ENCODE measurements at regions not wholly inside any gene's neighbourhood (a gene's known extent, or its start where the extent isn't known, plus 50 kb on each side); places are given as distances from the start of the nearest gene placed in this dataset.

DNA sequence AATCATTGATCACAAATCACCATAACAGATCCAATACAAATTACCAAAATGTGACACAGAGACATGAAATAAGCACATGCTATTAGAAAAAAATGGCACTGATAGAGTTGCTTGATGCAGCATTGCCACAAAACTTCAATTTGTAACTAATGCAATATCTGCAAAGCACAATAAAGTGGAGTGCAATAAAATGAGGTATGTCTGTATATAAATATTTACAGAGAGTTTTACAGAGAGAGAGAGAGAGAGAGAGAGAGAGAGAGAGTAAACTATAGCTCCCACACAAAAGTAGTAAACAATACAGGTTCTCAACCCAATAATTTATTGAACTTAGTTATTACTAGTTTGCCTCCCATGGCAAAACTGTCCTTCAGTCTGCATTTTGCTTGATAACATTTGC lies 1807.0 kb downstream of the SUCLG1 start:
- Histone ChIP-seq H3K4me1 (no peaks in the 10 kb centered on the region), H3K27me3 (no peaks in the 10 kb centered on the region), H3K4me3 (ENCODE audit: low read depth, low read length) (no peak overlapping the region), H3K9me3 (no peaks in the 10 kb centered on the region), H3K36me3 (no peaks in the 10 kb centered on the region)
- TF ChIP-seq, protein P1, sequence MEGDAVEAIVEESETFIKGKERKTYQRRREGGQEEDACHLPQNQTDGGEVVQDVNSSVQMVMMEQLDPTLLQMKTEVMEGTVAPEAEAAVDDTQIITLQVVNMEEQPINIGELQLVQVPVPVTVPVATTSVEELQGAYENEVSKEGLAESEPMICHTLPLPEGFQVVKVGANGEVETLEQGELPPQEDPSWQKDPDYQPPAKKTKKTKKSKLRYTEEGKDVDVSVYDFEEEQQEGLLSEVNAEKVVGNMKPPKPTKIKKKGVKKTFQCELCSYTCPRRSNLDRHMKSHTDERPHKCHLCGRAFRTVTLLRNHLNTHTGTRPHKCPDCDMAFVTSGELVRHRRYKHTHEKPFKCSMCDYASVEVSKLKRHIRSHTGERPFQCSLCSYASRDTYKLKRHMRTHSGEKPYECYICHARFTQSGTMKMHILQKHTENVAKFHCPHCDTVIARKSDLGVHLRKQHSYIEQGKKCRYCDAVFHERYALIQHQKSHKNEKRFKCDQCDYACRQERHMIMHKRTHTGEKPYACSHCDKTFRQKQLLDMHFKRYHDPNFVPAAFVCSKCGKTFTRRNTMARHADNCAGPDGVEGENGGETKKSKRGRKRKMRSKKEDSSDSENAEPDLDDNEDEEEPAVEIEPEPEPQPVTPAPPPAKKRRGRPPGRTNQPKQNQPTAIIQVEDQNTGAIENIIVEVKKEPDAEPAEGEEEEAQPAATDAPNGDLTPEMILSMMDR (IDR thresholded peaks at IDR 0.05; ENCODE audit: low read depth, low read length) = no peak
- DNase-seq = no peak

DNA sequence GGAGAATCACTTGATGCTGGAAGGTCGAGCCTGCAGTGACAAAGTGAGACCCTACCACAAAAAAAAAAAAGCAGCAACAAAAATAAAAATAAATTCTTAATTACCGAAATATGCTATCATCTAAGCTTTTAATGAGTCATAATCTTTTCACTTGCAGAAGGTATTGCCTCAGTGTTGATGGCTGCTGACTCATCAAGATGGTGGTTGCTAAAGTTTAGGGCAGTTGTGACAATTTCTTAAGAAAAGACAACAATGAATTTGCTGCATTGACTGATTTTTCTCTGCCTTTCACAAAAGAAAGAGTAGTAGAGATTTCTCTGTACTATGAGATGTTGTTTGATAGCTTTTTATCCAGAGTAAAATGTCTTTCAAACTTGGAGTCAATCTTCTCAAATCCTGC lies 1809.0 kb downstream of the SUCLG1 start:
- H3K4me1 ChIP-seq = no peaks in the 10 kb centered on the region
- no peaks in the 10 kb centered on the region for H3K27me3 ChIP-seq
- H3K4me3 ChIP-seq (ENCODE audit: low read depth, low read length) = no peak overlapping the region
- TF ChIP-seq, protein P1 (IDR thresholded peaks at IDR 0.05; ENCODE audit: low read depth, low read length) = no peak
- no peaks in the 10 kb centered on the region for H3K9me3 ChIP-seq
- DNase-seq = no peak
- no peaks in the 10 kb centered on the region for H3K36me3 ChIP-seq

DNA sequence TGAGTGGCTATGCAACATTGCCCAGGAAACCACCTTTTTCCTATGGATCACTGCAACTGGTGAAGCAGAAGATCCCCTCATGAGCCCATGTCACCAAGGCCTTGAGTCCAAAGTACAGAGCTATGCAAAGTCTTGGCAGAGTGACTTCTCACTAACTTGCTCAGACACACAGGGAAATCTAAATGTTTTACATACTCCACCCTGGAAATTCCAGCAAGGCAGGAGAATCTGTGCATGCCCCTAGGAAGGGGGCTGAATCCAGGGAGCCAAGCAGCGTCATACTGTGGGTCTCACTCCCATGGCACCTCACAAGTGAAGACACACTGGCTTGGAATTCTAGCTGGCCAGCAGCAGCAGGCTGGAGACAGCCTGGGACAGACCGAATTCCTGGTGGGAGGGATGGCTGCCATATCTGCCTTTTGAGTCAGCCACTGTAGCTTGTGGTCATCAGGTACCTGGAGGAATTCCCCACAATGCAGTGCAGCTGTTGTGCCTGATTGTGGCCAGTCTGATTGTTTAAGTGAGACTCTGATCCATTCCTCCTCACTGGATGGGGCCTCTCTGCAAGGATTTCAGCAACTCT lies 1817.4 kb downstream of the SUCLG1 start:
- Histone ChIP-seq H3K36me3 (no peaks in the 10 kb centered on the region), H3K4me3 (ENCODE audit: low read depth, low read length) (no peak overlapping the region)

DNA sequence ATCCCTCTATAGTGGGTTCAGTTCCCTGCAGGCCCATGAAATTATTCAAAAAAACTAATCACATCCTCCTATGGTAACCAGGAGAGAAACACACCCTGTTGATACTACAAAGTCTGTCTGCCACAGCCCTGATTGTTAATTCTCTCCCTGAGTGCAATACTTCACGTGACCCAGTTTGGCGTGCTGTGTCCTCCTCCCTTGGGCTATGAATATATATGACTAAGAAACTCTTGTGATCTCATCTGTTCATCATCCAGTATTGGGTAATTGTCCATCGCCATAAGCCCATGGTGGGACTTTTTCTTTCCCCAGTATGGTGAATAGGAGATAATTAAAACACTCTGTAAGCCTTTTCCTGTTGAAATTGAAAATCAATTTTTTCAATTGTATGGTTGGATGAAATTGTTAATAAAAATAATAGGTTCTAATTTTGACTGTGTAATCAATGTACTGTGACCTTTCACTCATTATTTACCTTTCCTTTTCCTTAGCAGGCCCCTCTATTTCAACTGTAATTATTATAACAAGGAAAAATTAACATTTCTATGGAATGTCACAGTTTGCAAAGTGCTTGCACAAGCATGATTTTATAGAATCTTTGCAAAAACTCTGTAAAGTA lies 1822.6 kb downstream of the SUCLG1 start:
- Histone ChIP-seq H3K4me3 (ENCODE audit: low read depth, low read length) (no peak overlapping the region), H3K36me3 (no peaks in the 10 kb centered on the region), H3K9me3 (no peaks in the 10 kb centered on the region), H3K27me3 (no peaks in the 10 kb centered on the region), H3K4me1 (no peaks in the 10 kb centered on the region)
- no peak for DNase-seq
- TF ChIP-seq, protein P1 (IDR thresholded peaks at IDR 0.05; ENCODE audit: low read depth, low read length) = no peak

More for the DNA sequence above, 1817.4 kb downstream of the SUCLG1 start:
- TF ChIP-seq, protein P1 (IDR thresholded peaks at IDR 0.05; ENCODE audit: low read depth, low read length) = no peak
- no peaks in the 10 kb centered on the region for H3K4me1 ChIP-seq
- H3K27me3 ChIP-seq = no peaks in the 10 kb centered on the region
- DNase-seq = no peak
- H3K9me3 ChIP-seq = no peaks in the 10 kb centered on the region

DNA sequence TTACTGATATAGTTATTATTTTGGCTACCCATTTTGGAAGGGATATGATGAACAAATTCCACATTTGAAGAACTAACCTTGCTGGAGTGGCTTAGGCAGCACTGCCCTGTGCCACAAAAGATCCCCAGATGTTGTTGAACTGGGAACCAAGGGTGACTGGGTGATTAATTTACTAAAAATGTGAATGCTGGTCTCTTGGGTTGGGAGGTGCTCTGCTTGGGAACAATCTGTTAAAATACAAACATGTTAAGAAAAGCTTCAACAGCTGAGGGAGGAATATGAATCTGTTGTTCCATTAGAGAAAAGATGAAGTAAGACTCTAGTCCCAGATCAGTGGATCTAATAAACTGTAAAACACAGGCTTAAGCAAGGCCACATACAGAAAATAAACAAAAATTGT lies 1860.1 kb downstream of the SUCLG1 start:
- no peaks in the 10 kb centered on the region for H3K36me3 ChIP-seq
- no peaks in the 10 kb centered on the region for H3K27me3 ChIP-seq
- no peak overlapping the region for H3K4me3 ChIP-seq (ENCODE audit: low read depth, low read length)
- DNase-seq = no peak
- TF ChIP-seq, protein P1 (IDR thresholded peaks at IDR 0.05; ENCODE audit: low read depth, low read length) = no peak
- H3K9me3 ChIP-seq = no peaks in the 10 kb centered on the region
- H3K4me1 ChIP-seq = no peaks in the 10 kb centered on the region

DNA sequence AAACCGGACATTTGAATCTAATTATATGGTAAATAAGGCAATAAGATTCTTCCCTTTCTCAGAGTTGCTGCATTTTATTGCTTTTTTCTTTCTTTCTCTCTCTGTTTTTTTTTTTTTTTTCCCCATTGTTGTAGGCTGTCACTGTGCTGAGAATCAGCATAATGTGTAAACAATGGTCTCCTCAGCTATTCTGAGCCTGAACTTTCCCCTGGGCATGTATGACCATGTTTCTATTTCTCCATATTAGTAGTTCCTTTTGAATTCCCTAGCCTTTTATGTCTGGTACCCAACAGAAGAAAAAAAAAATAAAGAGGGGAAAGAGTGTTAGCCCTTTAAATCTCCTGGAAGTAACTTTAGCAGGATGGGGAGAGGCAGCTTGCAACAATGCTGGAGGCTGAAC lies 1862.5 kb downstream of the SUCLG1 start:
- TF ChIP-seq, protein P1 (IDR thresholded peaks at IDR 0.05; ENCODE audit: low read depth, low read length) = no peak
- H3K4me3 ChIP-seq (ENCODE audit: low read depth, low read length) = no peak overlapping the region
- no peaks in the 10 kb centered on the region for H3K9me3 ChIP-seq
- no peaks in the 10 kb centered on the region for H3K36me3 ChIP-seq
- H3K4me1 ChIP-seq = no peaks in the 10 kb centered on the region
- no peaks in the 10 kb centered on the region for H3K27me3 ChIP-seq
- no peak for DNase-seq
